GM13977 (cell line): ENCODE measurements at regions not wholly inside any gene's neighbourhood (a gene's known extent, or its start where the extent isn't known, plus 50 kb on each side); places are given as distances from the start of the nearest gene placed in this dataset.

Source experiments
- DNase-seq: peaks from one replicate; pipeline ENCODE4 v3.0.0; 2012; ENCODE audit warnings: low spot score
- in situ Hi-C: fragments of 300-500 bp; cut with MboI; formaldehyde crosslinking; loops from one replicate; pipeline ENCODE4 v1.12.0; 2022; ENCODE audit warnings: low sequenced_read_pairs, low pct_unique_long_range_greater_than_20kb, mixed read lengths, inconsistent platforms; ENCODE audit not compliant: unreplicated experiment
- TF ChIP-seq, protein P1 (sequence below): IDR thresholded peaks from 2 replicates; pipeline ENCODE4 v1.5.1; 2012; ENCODE audit warnings: mild to moderate bottlenecking, control low read depth; ENCODE audit not compliant: insufficient read depth; ENCODE audit errors: extremely low read depth, missing control alignments

DNA sequence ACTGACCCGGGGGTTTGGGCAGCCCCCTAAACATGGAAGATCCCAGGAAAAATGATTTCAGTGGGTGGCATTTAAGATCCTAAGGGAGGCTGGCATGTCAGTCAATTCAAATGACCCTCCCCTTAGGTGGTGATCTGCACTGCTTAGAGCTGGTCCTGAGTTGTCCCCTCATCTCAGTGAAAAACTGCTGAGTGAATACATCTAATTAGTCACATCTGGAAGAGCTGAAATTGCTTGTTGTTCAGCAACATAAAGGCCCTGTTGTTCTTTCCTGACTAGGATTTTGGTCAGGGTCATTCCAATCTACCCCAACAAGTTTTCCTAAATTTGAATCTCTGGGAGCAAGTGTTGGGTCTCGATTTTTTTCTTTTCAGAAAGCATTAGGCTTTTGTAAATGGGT is 126.4 kb downstream of the LCA5 start:
- TF ChIP-seq, protein P1, sequence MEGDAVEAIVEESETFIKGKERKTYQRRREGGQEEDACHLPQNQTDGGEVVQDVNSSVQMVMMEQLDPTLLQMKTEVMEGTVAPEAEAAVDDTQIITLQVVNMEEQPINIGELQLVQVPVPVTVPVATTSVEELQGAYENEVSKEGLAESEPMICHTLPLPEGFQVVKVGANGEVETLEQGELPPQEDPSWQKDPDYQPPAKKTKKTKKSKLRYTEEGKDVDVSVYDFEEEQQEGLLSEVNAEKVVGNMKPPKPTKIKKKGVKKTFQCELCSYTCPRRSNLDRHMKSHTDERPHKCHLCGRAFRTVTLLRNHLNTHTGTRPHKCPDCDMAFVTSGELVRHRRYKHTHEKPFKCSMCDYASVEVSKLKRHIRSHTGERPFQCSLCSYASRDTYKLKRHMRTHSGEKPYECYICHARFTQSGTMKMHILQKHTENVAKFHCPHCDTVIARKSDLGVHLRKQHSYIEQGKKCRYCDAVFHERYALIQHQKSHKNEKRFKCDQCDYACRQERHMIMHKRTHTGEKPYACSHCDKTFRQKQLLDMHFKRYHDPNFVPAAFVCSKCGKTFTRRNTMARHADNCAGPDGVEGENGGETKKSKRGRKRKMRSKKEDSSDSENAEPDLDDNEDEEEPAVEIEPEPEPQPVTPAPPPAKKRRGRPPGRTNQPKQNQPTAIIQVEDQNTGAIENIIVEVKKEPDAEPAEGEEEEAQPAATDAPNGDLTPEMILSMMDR = no peak
- in situ Hi-C loops = no loop called here
- DNase-seq = no peak

DNA sequence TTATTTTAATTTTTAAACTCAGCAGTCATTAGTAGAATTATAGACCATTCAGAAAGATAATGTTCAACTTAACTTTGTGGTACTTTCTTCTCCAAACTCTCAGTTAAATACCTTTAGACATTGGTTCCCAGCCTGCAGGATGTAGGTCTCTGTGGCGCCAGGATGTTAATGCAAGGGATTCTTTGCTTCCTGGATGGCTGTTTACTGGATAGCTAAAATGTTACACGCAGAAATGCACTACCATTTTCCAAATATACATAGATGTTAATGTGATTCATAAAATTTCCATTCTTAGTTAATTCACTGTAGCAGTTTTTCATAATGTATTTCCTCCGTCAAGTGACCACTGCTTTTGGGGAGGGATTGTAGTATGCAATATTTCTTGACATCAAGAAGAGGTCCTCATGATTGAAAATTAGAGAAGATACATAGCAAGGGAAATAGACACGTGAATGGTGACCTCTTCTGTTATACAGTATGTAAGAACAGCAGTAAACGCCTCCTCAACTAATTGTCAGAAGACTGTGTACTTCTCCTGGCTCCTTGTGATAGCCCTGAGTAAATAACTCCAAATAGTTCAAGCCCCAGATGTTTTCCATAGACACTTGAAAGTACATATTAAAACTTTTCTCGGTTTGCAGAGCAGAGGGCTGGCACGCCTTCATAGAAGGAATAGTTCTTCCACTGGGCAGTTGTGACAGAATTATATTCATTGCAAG is 128.8 kb downstream of the LCA5 start:
- TF ChIP-seq, protein P1 = no peak
- in situ Hi-C loops = no loop called here
- no peak for DNase-seq

DNA sequence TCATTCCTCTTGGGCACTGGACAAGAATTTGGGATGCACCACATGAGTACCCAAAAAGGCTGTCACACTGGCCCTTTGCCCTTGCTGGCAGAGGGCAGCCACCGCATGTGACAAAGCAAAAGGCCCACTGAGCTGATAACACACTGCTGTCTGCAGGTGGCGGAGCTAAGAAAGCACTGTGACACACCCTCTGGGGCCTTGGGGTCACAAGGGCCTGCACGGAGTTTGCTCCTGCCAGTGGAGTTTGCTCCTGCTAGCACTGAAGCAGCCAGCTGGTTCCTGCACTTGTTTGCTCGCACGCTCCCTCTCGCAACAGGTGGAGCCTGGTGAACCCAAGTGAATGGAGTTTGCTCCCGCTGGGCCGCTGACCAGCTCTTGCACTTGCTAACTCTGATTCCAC is 132.6 kb downstream of the LCA5 start:
- in situ Hi-C loops = no loop called here

DNA sequence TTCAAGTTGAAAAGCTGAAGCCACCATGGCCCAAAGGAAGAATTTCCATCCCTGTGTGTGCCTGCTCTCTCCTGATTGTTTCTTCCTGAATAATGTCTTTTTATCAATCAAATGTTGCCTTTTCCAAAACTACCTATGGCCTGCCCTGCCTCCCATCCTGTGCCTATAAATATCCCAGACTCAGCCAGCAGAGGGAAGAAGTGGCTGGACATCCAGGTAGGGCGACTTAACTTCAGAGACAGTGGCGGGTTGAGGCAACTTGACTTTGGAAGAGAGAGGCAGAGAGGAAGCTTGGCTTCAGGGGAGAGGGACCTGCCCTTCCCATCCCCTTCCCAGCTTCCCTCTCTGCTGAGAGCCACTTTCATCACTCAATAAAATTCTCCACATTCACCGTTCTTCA is 133.0 kb downstream of the LCA5 start:
- TF ChIP-seq, protein P1 = no peak
- in situ Hi-C loops = no loop called here
- no peak for DNase-seq

More for the DNA sequence above, 132.6 kb downstream of the LCA5 start:
- DNase-seq = no peak
- TF ChIP-seq, protein P1 = no peak

DNA sequence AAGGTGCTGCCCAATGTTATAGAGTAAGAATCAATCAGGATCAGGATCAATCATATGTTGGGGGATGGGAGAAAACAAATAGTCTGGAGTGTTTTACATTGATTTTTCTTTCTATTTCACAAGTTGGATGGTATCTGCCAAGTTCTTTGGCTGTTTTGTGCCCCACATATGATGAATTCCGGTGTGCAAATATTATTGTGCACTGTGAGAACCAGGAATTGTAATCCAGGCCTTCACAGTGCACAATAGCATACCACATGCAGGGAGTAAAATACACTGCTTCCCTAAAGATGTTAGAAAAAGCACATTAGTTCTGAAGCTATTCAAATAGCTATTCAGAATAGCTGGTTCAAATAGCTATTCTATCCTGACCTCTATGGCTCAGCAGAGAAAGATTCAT is 133.7 kb downstream of the LCA5 start:
- TF ChIP-seq, protein P1 = no peak
- in situ Hi-C loops = no loop called here
- DNase-seq = no peak

DNA sequence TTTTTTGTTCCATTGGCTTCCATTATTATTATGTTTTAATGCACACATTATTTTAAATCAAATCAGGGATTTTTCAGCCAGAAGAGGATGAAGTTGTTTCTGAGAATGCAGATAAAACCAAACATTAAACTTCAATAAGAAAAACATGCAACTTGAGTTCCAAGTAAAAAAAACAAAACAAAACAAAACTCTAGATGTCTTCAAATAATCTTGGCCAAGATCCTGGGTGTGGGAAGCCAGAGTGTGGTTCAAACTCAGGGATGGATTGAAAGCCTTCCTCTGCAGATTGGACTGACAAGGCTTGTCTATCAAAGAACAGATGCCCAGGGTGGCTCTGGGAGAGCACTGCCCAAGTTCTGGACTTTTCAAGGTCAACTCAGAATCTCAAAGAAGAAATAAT is 134.1 kb downstream of the LCA5 start:
- in situ Hi-C loops = no loop called here
- no peak for DNase-seq
- TF ChIP-seq, protein P1 = no peak
